MM.1S (cell line): ENCODE measurements at regions not wholly inside any gene's neighbourhood (a gene's known extent, or its start where the extent isn't known, plus 50 kb on each side); places are given as distances from the start of the nearest gene placed in this dataset.

Source experiments
- CTCF ChIP-seq: fragments of 300-600 bp; sonication (generic); IDR thresholded peaks from 2 replicates; pipeline ENCODE4 v1.5.1; 2016; ENCODE audit warnings: antibody characterized with exemption, low read length, mixed read lengths
- EZH2 ChIP-seq: fragments of 300-600 bp; sonication (generic); optimal IDR thresholded peaks from 2 replicates; pipeline ENCODE3; 2017; ENCODE audit warnings: low read depth, mild to moderate bottlenecking, antibody characterized with exemption, low read length, mixed read lengths
- EZH2phosphoT487 ChIP-seq: fragments of 300-600 bp; sonication (generic); IDR thresholded peaks from 2 replicates; pipeline ENCODE4 v1.6.1; 2018; ENCODE audit warnings: antibody characterized with exemption, low read length

- TF ChIP-seq CTCF (no peak), EZH2 (no peak), EZH2phosphoT487 (no peak)
These were observed 70.1 kb upstream of the TAB2 start for GRCh38 chr6:149247385-149247763.
